HEK293 (cell line): ENCODE measurements at regions not wholly inside any gene's neighbourhood (a gene's known extent, or its start where the extent isn't known, plus 50 kb on each side); places are given as distances from the start of the nearest gene placed in this dataset.

Experiments
- CTCF ChIA-PET: fragments of 350-600 bp; formaldehyde crosslinking; extraction: SDS; loops from one replicate; lab custom pipeline; 2021; ENCODE audit warnings: antibody characterized with exemption; lab: Yijun Ruan, JAX
- POLR2A ChIA-PET: fragments of 300-600 bp; formaldehyde crosslinking; extraction: SDS; loops from one replicate; lab custom pipeline; 2020; ENCODE audit warnings: antibody characterized with exemption, inconsistent platforms; lab: Yijun Ruan, JAX
- H3K27ac ChIP-seq: fragments of 200-500 bp; sonication (Bioruptor generic); 2 replicates; pipeline ENCODE4 v1.5.1; 2014; ENCODE audit warnings: low read depth, low read length, control low read depth, inconsistent platforms; ENCODE audit errors: extremely low read depth
- H3K36me3 ChIP-seq, 2 experiments: fragments of 200-500 bp in 1 of 2; sonication (Bioruptor generic) in 1 of 2; 1 replicate in 1 of 2; 2 replicates in 1 of 2; pipeline ENCODE4 v1.5.1; 2014 to 2017; ENCODE audit warnings: inconsistent platforms in 2 of 2, low read length in 2 of 2; ENCODE audit not compliant: control insufficient read depth in 2 of 2, insufficient read depth in 1 of 2
- H3K4me1 ChIP-seq: fragments of 200-500 bp; sonication (Bioruptor generic); 2 replicates; pipeline ENCODE4 v1.5.1; 2014; ENCODE audit warnings: mild to moderate bottlenecking, low read length, inconsistent platforms; ENCODE audit not compliant: control insufficient read depth, insufficient read depth
- H3K4me3 ChIP-seq: 2 replicates; pipeline ENCODE4 v1.5.1; 2011; ENCODE audit warnings: low read depth, mild to moderate bottlenecking, control low read depth, low read length, moderate library complexity
- H3K9me3 ChIP-seq: fragments of 200-500 bp; sonication (Bioruptor generic); 2 replicates; pipeline ENCODE4 v1.5.1; 2014; ENCODE audit warnings: low read depth, low read length, inconsistent platforms; ENCODE audit not compliant: control insufficient read depth, insufficient read depth
- REPIN1 ChIP-seq: fragments of 450-650 bp; formaldehyde crosslinking; IDR thresholded peaks from 2 replicates; pipeline ENCODE4 v1.5.1; 2017; ENCODE audit warnings: missing biosample characterization, missing genetic modification characterization, low read depth
- SP2 ChIP-seq: fragments of 450-650 bp; formaldehyde crosslinking; IDR thresholded peaks from 2 replicates; pipeline ENCODE4 v1.5.1; 2016; ENCODE audit warnings: missing biosample characterization, missing genetic modification characterization
- SP3 ChIP-seq: fragments of 450-650 bp; formaldehyde crosslinking; IDR thresholded peaks from 2 replicates; pipeline ENCODE4 v1.5.1; 2016; ENCODE audit warnings: missing biosample characterization, missing genetic modification characterization
- ZBTB17 ChIP-seq: fragments of 450-650 bp; formaldehyde crosslinking; IDR thresholded peaks from 2 replicates; pipeline ENCODE4 v1.5.1; 2016; ENCODE audit warnings: missing biosample characterization, missing genetic modification characterization
- ZNF155 ChIP-seq: fragments of 450-650 bp; formaldehyde crosslinking; IDR thresholded peaks from 2 replicates; pipeline ENCODE4 v1.5.1; 2016; ENCODE audit warnings: missing biosample characterization, missing genetic modification characterization
- ZNF16 ChIP-seq: fragments of 450-650 bp; formaldehyde crosslinking; IDR thresholded peaks from 2 replicates; pipeline ENCODE4 v1.5.1; 2016; ENCODE audit warnings: low read depth, missing biosample characterization, missing genetic modification characterization
- ZNF19 ChIP-seq: fragments of 450-650 bp; formaldehyde crosslinking; IDR thresholded peaks from 2 replicates; pipeline ENCODE4; 2016; ENCODE audit warnings: missing biosample characterization, missing genetic modification characterization, low read depth
- ZNF214 ChIP-seq: fragments of 450-650 bp; formaldehyde crosslinking; IDR thresholded peaks from 2 replicates; pipeline ENCODE4 v1.5.1; 2017; ENCODE audit warnings: missing biosample characterization, mild to moderate bottlenecking, missing genetic modification characterization, borderline replicate concordance
- ZNF221 ChIP-seq: fragments of 450-650 bp; formaldehyde crosslinking; IDR thresholded peaks from 2 replicates; pipeline ENCODE4 v1.5.1; 2017; ENCODE audit warnings: missing biosample characterization, missing genetic modification characterization, borderline replicate concordance
- ZNF391 ChIP-seq: fragments of 450-650 bp; formaldehyde crosslinking; IDR thresholded peaks from 2 replicates; pipeline ENCODE4 v1.5.1; 2016; ENCODE audit warnings: low read depth, missing biosample characterization, missing genetic modification characterization, borderline replicate concordance
- ZNF488 ChIP-seq: fragments of 450-650 bp; formaldehyde crosslinking; IDR thresholded peaks from 2 replicates; pipeline ENCODE4 v1.5.1; 2016; ENCODE audit warnings: missing biosample characterization, missing genetic modification characterization
- ZNF555 ChIP-seq: fragments of 450-650 bp; formaldehyde crosslinking; conservative IDR thresholded peaks from 2 replicates; pipeline ENCODE4 v1.5.1; 2017; ENCODE audit warnings: missing biosample characterization, mild to moderate bottlenecking, missing genetic modification characterization, inconsistent platforms
- ZNF624 ChIP-seq: fragments of 450-650 bp; formaldehyde crosslinking; IDR thresholded peaks from 2 replicates; pipeline ENCODE4 v1.5.1; 2017; ENCODE audit warnings: missing biosample characterization, missing genetic modification characterization
- ZNF629 ChIP-seq: fragments of 450-650 bp; formaldehyde crosslinking; IDR thresholded peaks from 2 replicates; pipeline ENCODE4 v1.5.1; 2017; ENCODE audit warnings: missing biosample characterization, missing genetic modification characterization
- ZNF660 ChIP-seq: fragments of 450-650 bp; IDR thresholded peaks from 2 replicates; pipeline ENCODE4 v1.5.1; 2018; ENCODE audit warnings: missing biosample characterization, mild to moderate bottlenecking, missing genetic modification characterization
- ZNF776 ChIP-seq: fragments of 450-650 bp; formaldehyde crosslinking; IDR thresholded peaks from 2 replicates; pipeline ENCODE4 v1.5.0; 2017; ENCODE audit warnings: missing biosample characterization, missing genetic modification characterization, borderline replicate concordance
- ZSCAN16 ChIP-seq: fragments of 450-650 bp; formaldehyde crosslinking; IDR thresholded peaks from 2 replicates; pipeline ENCODE4 v1.5.1; 2016; ENCODE audit warnings: missing biosample characterization, missing genetic modification characterization
- ZSCAN5A ChIP-seq: fragments of 450-650 bp; formaldehyde crosslinking; IDR thresholded peaks from 2 replicates; pipeline ENCODE4 v1.5.1; 2016; ENCODE audit warnings: missing biosample characterization, missing genetic modification characterization
- ZXDB ChIP-seq: fragments of 450-650 bp; formaldehyde crosslinking; IDR thresholded peaks from 2 replicates; pipeline ENCODE4 v1.5.1; 2016; ENCODE audit warnings: missing biosample characterization, missing genetic modification characterization

GRCh38 chr13:76758257-76758656 is 127.9 kb downstream of the KCTD12 start:
- Histone ChIP-seq H3K9me3 (no peaks in the 10 kb centered on the region), H3K27ac (no peak overlapping the region), H3K4me3 (no peak overlapping the region), H3K4me1 (no peaks in the 10 kb centered on the region), H3K36me3 (no peaks in the 10 kb centered on the region)
- POLR2A ChIA-PET: no interaction called here
- CTCF ChIA-PET: no interaction called here
- no peak for TF ChIP-seq ZNF391 (tag by site-specific recombination)
- TF ChIP-seq ZSCAN16 (tag by site-specific recombination): no peak
- TF ChIP-seq SP3 (tag by site-specific recombination): no peak
- TF ChIP-seq ZNF555 (tag by site-specific recombination): no peak
- no peak for TF ChIP-seq ZNF624 (tag by site-specific recombination)
- no peak for TF ChIP-seq ZNF16 (tag by site-specific recombination)
- TF ChIP-seq ZNF488 (tag by site-specific recombination): no peak

- H3K4me1 ChIP-seq: no peaks in the 10 kb centered on the region
- H3K36me3 ChIP-seq: no peaks in the 10 kb centered on the region
- POLR2A ChIA-PET: no interaction called here
- CTCF ChIA-PET: interaction anchor here (0.5 to 0.6 kb wide), 2 partner anchors 13 to 152 kb away, joined by 3 to 4 read pairs; no protein-coding TSS in a partner anchor
- H3K27ac ChIP-seq: no peak overlapping the region
- H3K9me3 ChIP-seq: no peaks in the 10 kb centered on the region
- no peak overlapping the region for H3K4me3 ChIP-seq
- TF ChIP-seq ZBTB17 (tag by site-specific recombination) (no peak), ZNF660 (tag by site-specific recombination) (no peak), REPIN1 (tag by site-specific recombination) (no peak), ZNF629 (tag by site-specific recombination) (no peak), ZNF221 (tag by site-specific recombination) (no peak), ZNF155 (tag by site-specific recombination) (no peak), ZNF19 (tag by site-specific recombination) (no peak), ZNF776 (no peak), ZNF214 (tag by site-specific recombination) (no peak), ZSCAN5A (tag by site-specific recombination) (no peak)
Observed at GRCh38 chr13:76756451-76756850, 129.8 kb downstream of the KCTD12 start.

- ChIA-PET POLR2A (interaction anchor here (0.7 kb wide), 1 partner anchor 184 kb away, joined by 3 read pairs; no protein-coding TSS in a partner anchor), CTCF (interaction anchor here (0.6 to 0.7 kb wide), 4 partner anchors 80 to 308 kb away, joined by 3 to 8 read pairs (median 4); no protein-coding TSS in a partner anchor)
- no peak overlapping the region for H3K27ac ChIP-seq
- no peaks in the 10 kb centered on the region for H3K4me1 ChIP-seq
- no peak for TF ChIP-seq ZXDB (tag by site-specific recombination)
- TF ChIP-seq SP2 (tag by site-specific recombination): no peak
- H3K4me3 ChIP-seq: no peak overlapping the region
- no peaks in the 10 kb centered on the region for H3K9me3 ChIP-seq
- H3K36me3 ChIP-seq: no peaks in the 10 kb centered on the region
Observed at GRCh38 chr13:76754414-76754813, 131.8 kb downstream of the KCTD12 start.
